IMR-90 (cell line): ENCODE measurements at regions not wholly inside any gene's neighbourhood (a gene's known extent, or its start where the extent isn't known, plus 50 kb on each side); places are given as distances from the start of the nearest gene placed in this dataset.
"Not testable (repeated sequence)": the region's sequence is repeated elsewhere in the genome, so short reads cannot be mapped to it uniquely, and the experiment has no call there.

Experiments
- CTCF ChIP-seq: conservative IDR thresholded peaks from 2 replicates; pipeline ENCODE4 v1.5.1; 2012; ENCODE audit warnings: mild to moderate bottlenecking, low read depth, low read length, improper control_type of control experiment
- POLR2A ChIP-seq: IDR thresholded peaks from 2 replicates; pipeline ENCODE4 v1.6.1; 2012; ENCODE audit warnings: mild to moderate bottlenecking, low read depth, low read length
- TF ChIP-seq, protein P1 (sequence below): fragments of 150-350 bp; IDR thresholded peaks from 2 replicates; pipeline ENCODE4 v1.6.1; 2017; ENCODE audit warnings: mild to moderate bottlenecking, antibody characterized with exemption, low read length, low read depth

GRCh38 chr16:21542075-21542474 lies 57.3 kb upstream of the METTL9 start:
- TF ChIP-seq, protein P1, sequence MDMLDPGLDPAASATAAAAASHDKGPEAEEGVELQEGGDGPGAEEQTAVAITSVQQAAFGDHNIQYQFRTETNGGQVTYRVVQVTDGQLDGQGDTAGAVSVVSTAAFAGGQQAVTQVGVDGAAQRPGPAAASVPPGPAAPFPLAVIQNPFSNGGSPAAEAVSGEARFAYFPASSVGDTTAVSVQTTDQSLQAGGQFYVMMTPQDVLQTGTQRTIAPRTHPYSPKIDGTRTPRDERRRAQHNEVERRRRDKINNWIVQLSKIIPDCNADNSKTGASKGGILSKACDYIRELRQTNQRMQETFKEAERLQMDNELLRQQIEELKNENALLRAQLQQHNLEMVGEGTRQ: not testable (repeated sequence)
- TF ChIP-seq POLR2A, CTCF: not testable (repeated sequence)
